HL-60 (cell line): ENCODE measurements at regions not wholly inside any gene's neighbourhood (a gene's known extent, or its start where the extent isn't known, plus 50 kb on each side); places are given as distances from the start of the nearest gene placed in this dataset.

Source experiments
- DNase-seq, 2 experiments: peaks; one replicate each; pipeline ENCODE4 v3.0.0-alpha.2; 2010 to 2020; ENCODE audit warnings: low read depth in 1 of 2, low spot score in 1 of 2
- H3K27ac ChIP-seq: fragments of 250-450 bp; sonication (Bioruptor Pico); replicated peaks from 2 replicates; pipeline ENCODE4 v1.5.1; 2020; ENCODE audit warnings: mild to moderate bottlenecking, moderate library complexity
- H3K27me3 ChIP-seq: fragments of 250-450 bp; sonication (Bioruptor Pico); 2 replicates; pipeline ENCODE4 v1.5.1; 2021; ENCODE audit warnings: mild to moderate bottlenecking, moderate library complexity; ENCODE audit not compliant: insufficient read depth, poor library complexity, severe bottlenecking
- H3K4me3 ChIP-seq: replicated peaks from 2 replicates; pipeline ENCODE4 v1.5.1; 2011; ENCODE audit warnings: mild to moderate bottlenecking, control low read depth, low read length; ENCODE audit not compliant: insufficient read depth
- CTCF ChIP-seq: IDR thresholded peaks from one replicate; pipeline ENCODE4 v1.5.1; 2011; ENCODE audit warnings: low read length, control low read depth, inconsistent platforms; ENCODE audit not compliant: insufficient read depth
- GABPA ChIP-seq: IDR thresholded peaks from 2 replicates; pipeline ENCODE4 v1.6.1; 2012; ENCODE audit warnings: low read depth
- POLR2AphosphoS5 ChIP-seq: IDR thresholded peaks from 2 replicates; pipeline ENCODE4 v1.6.1; 2012; ENCODE audit warnings: low read depth
- REST ChIP-seq: IDR thresholded peaks from 2 replicates; pipeline ENCODE4 v1.6.1; 2012; ENCODE audit warnings: low read depth; ENCODE audit not compliant: insufficient replicate concordance
- SPI1 ChIP-seq: IDR thresholded peaks from 2 replicates; pipeline ENCODE4 v1.6.1; 2012; ENCODE audit warnings: low read depth, mild to moderate bottlenecking, borderline replicate concordance

GRCh38 chr6:117050301-117050700 is 173.3 kb downstream of the RFX6 start:
- no peak overlapping the region for H3K4me3 ChIP-seq
- H3K27me3 ChIP-seq = no peaks in the 10 kb centered on the region
- DNase-seq = no peak
- TF ChIP-seq SPI1 (no peak), CTCF (no peak), REST (no peak)
- H3K27ac ChIP-seq = no peak overlapping the region

GRCh38 chr6:117072134-117072533 is 193.2 kb upstream of the VGLL2 start:
- TF ChIP-seq REST = no peak
- no peak for TF ChIP-seq SPI1
- TF ChIP-seq GABPA = no peak
- no peak for TF ChIP-seq CTCF
- no peak for TF ChIP-seq POLR2AphosphoS5
- Histone ChIP-seq H3K4me3 (no peak overlapping the region), H3K27ac (no peak overlapping the region), H3K27me3 (peaks cover 8% of the 10 kb centered on the region)
- no peak for DNase-seq

- H3K27me3 ChIP-seq = peaks cover 8% of the 10 kb centered on the region
These were observed 192.6 kb upstream of the VGLL2 start for GRCh38 chr6:117072781-117073180.

More at GRCh38 chr6:117072781-117073180, 192.6 kb upstream of the VGLL2 start:
- H3K27ac ChIP-seq = no peak overlapping the region
- H3K4me3 ChIP-seq = no peak overlapping the region
- DNase-seq = no peak
- TF ChIP-seq REST = no peak
- no peak for TF ChIP-seq GABPA
- no peak for TF ChIP-seq POLR2AphosphoS5
- no peak for TF ChIP-seq CTCF
- TF ChIP-seq SPI1 = no peak
